ENCODE measurements at regions not wholly inside any gene's neighbourhood (a gene's known extent, or its start where the extent isn't known, plus 50 kb on each side); places are given as distances from the start of the nearest gene placed in this dataset.

DNA sequence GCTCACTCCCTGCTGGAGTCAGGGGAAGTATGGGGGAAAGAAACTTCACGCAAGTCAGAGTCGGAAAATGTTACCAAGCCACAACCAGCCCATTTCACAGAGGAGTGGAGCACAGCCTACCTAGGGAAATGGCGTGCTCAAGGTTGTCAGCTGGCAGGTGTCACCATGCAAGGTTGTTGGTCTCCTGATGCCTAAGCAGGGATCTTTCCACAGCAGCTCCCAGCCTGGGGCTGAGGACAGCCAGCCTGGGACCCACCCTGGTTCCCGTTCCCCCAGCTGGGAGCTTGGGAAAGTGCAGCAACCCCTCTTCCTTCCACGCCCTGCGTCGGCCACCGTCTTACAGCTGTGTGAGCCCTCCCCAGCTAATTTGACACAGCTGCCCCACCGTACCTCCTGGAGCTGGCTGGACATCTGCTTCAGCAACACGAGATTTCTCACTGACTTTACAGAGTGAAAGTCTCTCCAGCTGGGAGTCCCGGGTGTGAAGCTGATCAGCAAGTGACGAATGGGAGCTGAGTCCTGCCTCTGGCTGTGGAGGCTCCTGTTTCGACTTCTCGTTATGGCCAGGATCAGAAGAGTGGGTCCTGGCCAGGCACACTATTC, 224.6 kb upstream of the RAB4A start:
- TF ChIP-seq, protein P1, sequence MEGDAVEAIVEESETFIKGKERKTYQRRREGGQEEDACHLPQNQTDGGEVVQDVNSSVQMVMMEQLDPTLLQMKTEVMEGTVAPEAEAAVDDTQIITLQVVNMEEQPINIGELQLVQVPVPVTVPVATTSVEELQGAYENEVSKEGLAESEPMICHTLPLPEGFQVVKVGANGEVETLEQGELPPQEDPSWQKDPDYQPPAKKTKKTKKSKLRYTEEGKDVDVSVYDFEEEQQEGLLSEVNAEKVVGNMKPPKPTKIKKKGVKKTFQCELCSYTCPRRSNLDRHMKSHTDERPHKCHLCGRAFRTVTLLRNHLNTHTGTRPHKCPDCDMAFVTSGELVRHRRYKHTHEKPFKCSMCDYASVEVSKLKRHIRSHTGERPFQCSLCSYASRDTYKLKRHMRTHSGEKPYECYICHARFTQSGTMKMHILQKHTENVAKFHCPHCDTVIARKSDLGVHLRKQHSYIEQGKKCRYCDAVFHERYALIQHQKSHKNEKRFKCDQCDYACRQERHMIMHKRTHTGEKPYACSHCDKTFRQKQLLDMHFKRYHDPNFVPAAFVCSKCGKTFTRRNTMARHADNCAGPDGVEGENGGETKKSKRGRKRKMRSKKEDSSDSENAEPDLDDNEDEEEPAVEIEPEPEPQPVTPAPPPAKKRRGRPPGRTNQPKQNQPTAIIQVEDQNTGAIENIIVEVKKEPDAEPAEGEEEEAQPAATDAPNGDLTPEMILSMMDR (IDR thresholded peaks at IDR 0.05) = no peak
- TF ChIP-seq POLR2A (IDR thresholded peaks at IDR 0.05) = no peak
